ENCODE measurements at regions not wholly inside any gene's neighbourhood (a gene's known extent, or its start where the extent isn't known, plus 50 kb on each side); places are given as distances from the start of the nearest gene placed in this dataset.

- TF ChIP-seq CTCF (IDR thresholded peaks at IDR 0.05) (no peak), POLR2A (IDR thresholded peaks at IDR 0.05) (no peak)
Observed at GRCh38 chr11:8321876-8322275, 58.2 kb upstream of the LMO1 start.
